DND-41 (cell line): ENCODE measurements at regions not wholly inside any gene's neighbourhood (a gene's known extent, or its start where the extent isn't known, plus 50 kb on each side); places are given as distances from the start of the nearest gene placed in this dataset.

Experiments
- ATAC-seq: fragments of 200-7000 bp; cut with Tn5 transposase; 3 replicates; pipeline ENCODE4 v1.9.1; 2021; ENCODE audit warnings: low read depth; ENCODE audit not compliant: insufficient read depth
- DNase-seq: peaks from one replicate; pipeline ENCODE4 v3.0.0-alpha.2; 2020
- H2AFZ ChIP-seq: 2 replicates; pipeline ENCODE4 v1.6.0; 2012; ENCODE audit warnings: low read depth, low read length
- H3K27ac ChIP-seq: 2 replicates; pipeline ENCODE4 v1.5.1; 2012; ENCODE audit warnings: low read length, inconsistent platforms
- H3K27me3 ChIP-seq: fragments of 200-600 bp; sonication (generic); 2 replicates; pipeline ENCODE4 v1.6.0; 2012; ENCODE audit warnings: low read length, mild to moderate bottlenecking, inconsistent platforms; ENCODE audit not compliant: insufficient read depth, poor library complexity
- H3K36me3 ChIP-seq: 2 replicates; pipeline ENCODE4 v1.5.1; 2012; ENCODE audit warnings: low read length, inconsistent platforms; ENCODE audit not compliant: insufficient read depth
- H3K4me1 ChIP-seq: 2 replicates; pipeline ENCODE4 v1.5.1; 2012; ENCODE audit warnings: mild to moderate bottlenecking, low read length; ENCODE audit not compliant: insufficient read depth
- H3K4me2 ChIP-seq: 2 replicates; pipeline ENCODE4 v1.6.0; 2012; ENCODE audit warnings: mild to moderate bottlenecking, moderate library complexity, low read length, inconsistent platforms; ENCODE audit not compliant: insufficient read depth
- H3K4me3 ChIP-seq, 2 experiments: fragments of 200-600 bp in 1 of 2; shearing (Covaris generic) in 1 of 2; 2 replicates each; pipeline ENCODE4 v1.5.1; 2012 to 2016; ENCODE audit warnings: inconsistent platforms in 2 of 2, low read length in 2 of 2, mild to moderate bottlenecking in 2 of 2, low read depth in 1 of 2, moderate library complexity in 1 of 2
- H3K79me2 ChIP-seq: 2 replicates; pipeline ENCODE4 v1.6.0; 2012; ENCODE audit warnings: low read length, inconsistent platforms; ENCODE audit not compliant: insufficient read depth
- H3K9ac ChIP-seq: 2 replicates; pipeline ENCODE4 v1.6.0; 2012; ENCODE audit warnings: low read depth, mild to moderate bottlenecking, inconsistent platforms, low read length, moderate library complexity
- H3K9me3 ChIP-seq: 2 replicates; pipeline ENCODE4 v1.5.1; 2012; ENCODE audit warnings: low read length, moderate library complexity, mild to moderate bottlenecking, inconsistent platforms; ENCODE audit not compliant: insufficient read depth, severe bottlenecking
- H4K20me1 ChIP-seq: 2 replicates; pipeline ENCODE4 v1.6.0; 2012; ENCODE audit warnings: low read length; ENCODE audit not compliant: insufficient read depth
- EZH2 ChIP-seq: IDR thresholded peaks from 3 replicates; pipeline ENCODE4 v1.6.1; 2012; ENCODE audit warnings: borderline replicate concordance, low read depth, mild to moderate bottlenecking, moderate library complexity, low read length, inconsistent platforms; ENCODE audit not compliant: severe bottlenecking
- TF ChIP-seq, protein P1 (sequence below): IDR thresholded peaks from 2 replicates; pipeline ENCODE4 v1.5.1; 2012; ENCODE audit warnings: borderline replicate concordance, low read length, moderate library complexity, mild to moderate bottlenecking; ENCODE audit not compliant: poor library complexity, severe bottlenecking; ENCODE audit errors: extremely low read depth

DNA sequence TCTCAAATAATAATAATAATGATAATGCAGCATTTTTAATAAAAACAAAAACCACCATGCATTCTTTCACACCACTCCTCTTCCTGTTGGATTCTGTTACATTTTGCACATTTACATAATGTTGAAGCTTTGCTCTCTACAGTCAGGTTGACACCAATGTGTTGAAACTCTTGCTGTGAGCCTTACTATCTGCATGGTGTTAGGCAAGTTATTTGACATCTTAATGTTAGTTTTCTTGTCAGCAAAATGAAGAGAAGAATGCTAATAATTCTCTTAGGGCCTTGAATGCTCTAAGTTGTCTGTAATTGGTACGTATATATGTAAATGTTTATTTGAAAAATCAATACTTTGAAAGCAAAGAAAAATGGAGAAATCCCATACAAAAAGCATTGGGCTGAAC lies 525.5 kb upstream of the PTGER4 start:
- TF ChIP-seq, protein P1, sequence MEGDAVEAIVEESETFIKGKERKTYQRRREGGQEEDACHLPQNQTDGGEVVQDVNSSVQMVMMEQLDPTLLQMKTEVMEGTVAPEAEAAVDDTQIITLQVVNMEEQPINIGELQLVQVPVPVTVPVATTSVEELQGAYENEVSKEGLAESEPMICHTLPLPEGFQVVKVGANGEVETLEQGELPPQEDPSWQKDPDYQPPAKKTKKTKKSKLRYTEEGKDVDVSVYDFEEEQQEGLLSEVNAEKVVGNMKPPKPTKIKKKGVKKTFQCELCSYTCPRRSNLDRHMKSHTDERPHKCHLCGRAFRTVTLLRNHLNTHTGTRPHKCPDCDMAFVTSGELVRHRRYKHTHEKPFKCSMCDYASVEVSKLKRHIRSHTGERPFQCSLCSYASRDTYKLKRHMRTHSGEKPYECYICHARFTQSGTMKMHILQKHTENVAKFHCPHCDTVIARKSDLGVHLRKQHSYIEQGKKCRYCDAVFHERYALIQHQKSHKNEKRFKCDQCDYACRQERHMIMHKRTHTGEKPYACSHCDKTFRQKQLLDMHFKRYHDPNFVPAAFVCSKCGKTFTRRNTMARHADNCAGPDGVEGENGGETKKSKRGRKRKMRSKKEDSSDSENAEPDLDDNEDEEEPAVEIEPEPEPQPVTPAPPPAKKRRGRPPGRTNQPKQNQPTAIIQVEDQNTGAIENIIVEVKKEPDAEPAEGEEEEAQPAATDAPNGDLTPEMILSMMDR: no peak
- TF ChIP-seq EZH2: no peak
- H3K27ac ChIP-seq: no peak overlapping the region
- no peak overlapping the region for H3K4me3 ChIP-seq
- no peak overlapping the region for H3K9ac ChIP-seq
- H3K36me3 ChIP-seq: no peaks in the 10 kb centered on the region
- DNase-seq (no peak), ATAC-seq (no peak)
- no peaks in the 10 kb centered on the region for H4K20me1 ChIP-seq
- H3K4me1 ChIP-seq: peaks cover 7% of the 10 kb centered on the region
- H3K79me2 ChIP-seq: no peaks in the 10 kb centered on the region
- no peak overlapping the region for H3K4me2 ChIP-seq
- no peaks in the 10 kb centered on the region for H3K27me3 ChIP-seq
- no peak overlapping the region for H2AFZ ChIP-seq
- H3K9me3 ChIP-seq: peaks cover 3% of the 10 kb centered on the region

DNA sequence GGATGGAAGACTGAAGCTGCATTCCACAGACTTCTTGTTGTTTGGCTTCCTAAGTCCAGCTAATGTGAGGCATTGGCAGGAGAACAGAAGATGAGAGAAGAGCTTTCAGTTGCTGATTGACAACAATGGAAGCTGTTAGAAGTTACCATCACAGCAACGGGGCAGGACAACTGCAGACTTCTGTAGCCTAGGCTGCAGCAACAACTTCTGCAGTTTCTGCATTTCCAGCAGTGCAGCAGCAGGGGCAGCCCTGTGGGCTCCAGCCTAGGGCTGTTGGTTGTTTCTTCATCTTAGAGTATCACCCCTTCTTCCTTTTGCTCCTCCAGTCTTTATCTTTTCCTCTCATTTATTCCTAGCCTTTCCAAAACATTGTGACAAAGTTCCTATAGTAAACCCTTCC lies 528.8 kb upstream of the PTGER4 start:
- no peaks in the 10 kb centered on the region for H4K20me1 ChIP-seq
- H3K36me3 ChIP-seq: no peaks in the 10 kb centered on the region
- DNase-seq: no peak
- H2AFZ ChIP-seq: no peak overlapping the region
- H3K27ac ChIP-seq: no peak overlapping the region
- no peaks in the 10 kb centered on the region for H3K4me1 ChIP-seq
- H3K27me3 ChIP-seq: no peaks in the 10 kb centered on the region
- H3K9ac ChIP-seq: no peak overlapping the region
- H3K4me3 ChIP-seq: no peak overlapping the region
- no peaks in the 10 kb centered on the region for H3K79me2 ChIP-seq
- no peak for ATAC-seq
- no peak overlapping the region for H3K4me2 ChIP-seq
- peaks cover 3% of the 10 kb centered on the region for H3K9me3 ChIP-seq
- TF ChIP-seq, protein P1: no peak
- no peak for TF ChIP-seq EZH2

DNA sequence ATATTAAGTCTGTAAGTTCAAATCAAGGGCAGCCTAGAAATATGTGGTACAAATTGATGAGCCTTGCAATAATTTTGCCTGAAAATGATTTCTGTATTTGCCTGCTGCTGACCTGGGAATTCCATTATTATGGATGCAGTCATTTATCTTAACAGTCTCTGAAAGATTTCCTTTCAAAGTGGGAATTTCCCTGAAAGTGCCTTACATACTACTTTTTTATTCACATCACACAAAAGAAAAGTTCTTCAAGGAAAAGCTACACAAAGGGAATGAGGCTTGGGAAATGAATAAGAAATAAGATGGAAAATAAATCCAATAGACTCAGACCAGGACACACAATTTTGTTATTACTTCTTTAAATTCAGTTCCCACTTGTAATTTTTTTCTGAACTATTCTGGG lies 537.8 kb upstream of the PTGER4 start:
- H4K20me1 ChIP-seq: no peaks in the 10 kb centered on the region
- TF ChIP-seq, protein P1: no peak
- TF ChIP-seq EZH2: no peak
- H2AFZ ChIP-seq: no peak overlapping the region
- no peak overlapping the region for H3K9ac ChIP-seq
- H3K4me3 ChIP-seq: no peak overlapping the region
- H3K4me2 ChIP-seq: no peak overlapping the region
- no peaks in the 10 kb centered on the region for H3K27me3 ChIP-seq
- no peak overlapping the region for H3K27ac ChIP-seq
- no peaks in the 10 kb centered on the region for H3K4me1 ChIP-seq
- no peak for ATAC-seq
- no peak for DNase-seq
- H3K79me2 ChIP-seq: no peaks in the 10 kb centered on the region
- no peaks in the 10 kb centered on the region for H3K9me3 ChIP-seq
- no peaks in the 10 kb centered on the region for H3K36me3 ChIP-seq

DNA sequence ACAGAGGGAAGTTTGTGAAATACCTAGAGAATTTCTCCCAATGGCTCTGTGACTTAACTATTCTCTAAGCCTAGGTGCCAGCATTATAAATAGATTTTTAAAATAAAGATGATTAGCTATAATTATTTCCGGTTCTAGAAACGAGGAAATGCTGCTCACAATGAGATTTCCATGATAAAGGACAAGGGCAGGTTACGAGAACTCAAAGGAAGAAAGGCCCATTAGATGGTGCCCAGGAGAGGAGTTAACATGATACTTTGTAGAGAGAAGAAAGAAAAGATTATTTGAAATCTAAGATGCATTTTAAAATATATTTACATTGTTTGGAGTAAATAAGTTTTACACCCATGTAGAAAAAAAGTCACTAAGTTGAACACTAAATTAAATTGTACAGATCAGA lies 538.3 kb upstream of the PTGER4 start:
- Histone ChIP-seq H3K4me3 (no peak overlapping the region), H2AFZ (no peak overlapping the region), H3K9ac (no peak overlapping the region), H3K79me2 (no peaks in the 10 kb centered on the region), H4K20me1 (no peaks in the 10 kb centered on the region), H3K36me3 (no peaks in the 10 kb centered on the region), H3K4me1 (no peaks in the 10 kb centered on the region), H3K27ac (no peak overlapping the region), H3K27me3 (no peaks in the 10 kb centered on the region), H3K9me3 (no peaks in the 10 kb centered on the region), H3K4me2 (no peak overlapping the region)
- DNase-seq (no peak), ATAC-seq (no peak)
- no peak for TF ChIP-seq EZH2
- TF ChIP-seq, protein P1: no peak
